Osteocyte (in vitro differentiated cells): ENCODE measurements at regions not wholly inside any gene's neighbourhood (a gene's known extent, or its start where the extent isn't known, plus 50 kb on each side); places are given as distances from the start of the nearest gene placed in this dataset.

Experiments
- DNase-seq: peaks from one replicate; pipeline ENCODE4 v3.0.0; 2021; ENCODE audit warnings: mixed read lengths; ENCODE audit not compliant: unreplicated experiment; ENCODE audit errors: extremely low spot score
- H3K27ac Mint-ChIP-seq: one replicate; pipeline ENCODE4 v1.8.0; 2021; ENCODE audit warnings: mild to moderate bottlenecking, mixed read lengths; ENCODE audit not compliant: unreplicated experiment
- H3K27me3 Mint-ChIP-seq: one replicate; pipeline ENCODE4 v1.8.0; 2021; ENCODE audit warnings: mixed read lengths; ENCODE audit not compliant: unreplicated experiment
- H3K36me3 Mint-ChIP-seq: one replicate; pipeline ENCODE4 v1.8.0; 2021; ENCODE audit warnings: mixed read lengths; ENCODE audit not compliant: unreplicated experiment
- H3K4me1 Mint-ChIP-seq: one replicate; pipeline ENCODE4 v1.8.0; 2021; ENCODE audit warnings: mixed read lengths; ENCODE audit not compliant: unreplicated experiment
- H3K4me3 Mint-ChIP-seq: one replicate; pipeline ENCODE4 v1.8.0; 2021; ENCODE audit warnings: mild to moderate bottlenecking, moderate library complexity, mixed read lengths; ENCODE audit not compliant: unreplicated experiment
- H3K9me3 Mint-ChIP-seq: one replicate; pipeline ENCODE4 v1.8.0; 2021; ENCODE audit warnings: mixed read lengths; ENCODE audit not compliant: unreplicated experiment
- CTCF ChIP-seq: fragments of 200-600 bp; sonication (generic); IDR thresholded peaks from 2 replicates; pipeline ENCODE4 v1.5.0; 2021; ENCODE audit warnings: antibody characterized with exemption, mild to moderate bottlenecking, moderate library complexity

- Mint-ChIP-seq H3K9me3 (no peaks in the 10 kb centered on the region), H3K4me3 (no peak overlapping the region), H3K36me3 (no peaks in the 10 kb centered on the region), H3K27me3 (peaks cover 8% of the 10 kb centered on the region), H3K4me1 (peaks cover 20% of the 10 kb centered on the region), H3K27ac (no peak overlapping the region)
- no peak for TF ChIP-seq CTCF
- DNase-seq = no peak
Observed at GRCh38 chr5:171633776-171634470, 151.7 kb upstream of the SMIM23 start.

GRCh38 chr5:171634511-171634910 is 151.1 kb upstream of the SMIM23 start:
- H3K4me3 Mint-ChIP-seq = no peak overlapping the region
- peaks cover 23% of the 10 kb centered on the region for H3K4me1 Mint-ChIP-seq
- H3K9me3 Mint-ChIP-seq = no peaks in the 10 kb centered on the region
- no peak overlapping the region for H3K27ac Mint-ChIP-seq
- no peaks in the 10 kb centered on the region for H3K36me3 Mint-ChIP-seq
- DNase-seq = no peak
- no peak for TF ChIP-seq CTCF
- peaks cover 7% of the 10 kb centered on the region for H3K27me3 Mint-ChIP-seq

GRCh38 chr5:171635028-171635427 is 150.6 kb upstream of the SMIM23 start:
- Mint-ChIP-seq H3K27ac (no peak overlapping the region), H3K4me1 (peaks cover 22% of the 10 kb centered on the region), H3K36me3 (no peaks in the 10 kb centered on the region), H3K27me3 (peaks cover 7% of the 10 kb centered on the region), H3K4me3 (no peak overlapping the region), H3K9me3 (no peaks in the 10 kb centered on the region)
- no peak for DNase-seq
- TF ChIP-seq CTCF = no peak

DNA sequence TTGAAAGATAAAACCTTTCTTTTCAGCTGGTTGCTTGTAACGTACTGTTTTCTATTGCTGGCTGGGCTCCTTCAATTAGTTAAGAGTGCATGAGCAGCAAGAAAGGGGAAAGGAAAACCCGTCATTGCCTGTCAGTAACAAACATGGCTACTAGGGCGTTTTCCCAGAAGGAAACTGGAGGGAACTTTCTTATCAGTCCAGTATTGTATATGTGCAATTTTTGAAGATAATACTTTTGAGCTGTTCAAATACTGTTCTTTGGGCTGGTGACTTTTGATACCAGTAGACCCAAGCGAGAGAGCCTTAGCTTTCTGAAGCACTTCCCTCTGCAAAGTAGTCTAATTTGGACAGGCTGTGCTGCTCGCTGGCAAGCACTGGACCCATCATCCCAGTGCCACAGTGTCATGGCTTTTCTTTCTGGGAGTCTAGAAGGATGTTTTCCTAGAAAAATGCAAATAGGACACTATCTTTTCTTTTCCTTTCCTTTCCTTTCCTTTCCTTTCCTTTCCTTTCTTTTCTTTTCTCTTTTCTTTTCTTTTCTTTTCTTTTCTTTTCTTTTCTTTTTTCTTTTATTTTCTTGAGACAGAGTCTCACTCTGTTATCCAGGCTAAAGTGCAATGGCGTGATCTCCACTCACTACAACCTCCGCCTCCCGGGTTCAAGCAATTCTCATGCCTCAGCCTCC is 149.9 kb upstream of the SMIM23 start:
- Mint-ChIP-seq H3K4me3 (no peak overlapping the region), H3K9me3 (no peaks in the 10 kb centered on the region), H3K27ac (no peak overlapping the region), H3K4me1 (peaks cover 25% of the 10 kb centered on the region), H3K27me3 (peaks cover 7% of the 10 kb centered on the region), H3K36me3 (no peaks in the 10 kb centered on the region)
- TF ChIP-seq CTCF = no peak
- no peak for DNase-seq

GRCh38 chr5:171637811-171638210 is 147.8 kb upstream of the SMIM23 start:
- no peak overlapping the region for H3K27ac Mint-ChIP-seq
- H3K4me1 Mint-ChIP-seq = peaks cover 28% of the 10 kb centered on the region
- no peaks in the 10 kb centered on the region for H3K9me3 Mint-ChIP-seq
- H3K36me3 Mint-ChIP-seq = no peaks in the 10 kb centered on the region
- peaks cover 7% of the 10 kb centered on the region for H3K27me3 Mint-ChIP-seq
- no peak for DNase-seq
- no peak overlapping the region for H3K4me3 Mint-ChIP-seq
- TF ChIP-seq CTCF = no peak
